ENCODE measurements at regions not wholly inside any gene's neighbourhood (a gene's known extent, or its start where the extent isn't known, plus 50 kb on each side); places are given as distances from the start of the nearest gene placed in this dataset.

DNA sequence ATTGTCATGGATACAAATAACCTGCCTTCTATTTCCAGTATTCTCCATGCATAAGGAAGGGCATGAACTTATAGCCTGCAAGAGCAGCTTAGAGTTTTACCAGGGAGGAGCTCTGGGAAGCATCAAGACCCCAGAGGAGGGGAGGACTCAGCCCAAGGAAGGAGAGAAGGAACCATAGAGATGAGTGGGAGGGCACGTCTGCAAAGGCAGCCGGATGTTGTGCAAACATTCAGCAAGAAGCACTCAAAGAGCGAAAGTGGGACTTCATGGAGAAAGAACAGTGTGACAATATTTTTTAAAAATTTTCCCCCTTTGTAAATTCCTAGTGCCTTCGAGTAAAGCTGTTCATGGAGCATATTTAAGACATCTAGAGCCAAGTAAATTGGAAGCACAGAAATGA is 270.1 kb upstream of the PTGER4 start:
- Histone ChIP-seq H3K4me1 (ENCODE audit: insufficient read depth, low read length) (no peaks in the 10 kb centered on the region), H3K4me3 (ENCODE audit: low read length) (no peak overlapping the region), H3K27me3 (ENCODE audit: insufficient read depth, low read length) (no peaks in the 10 kb centered on the region), H2AFZ (ENCODE audit: low read depth, low read length) (no peak overlapping the region), H3K36me3 (ENCODE audit: insufficient read depth, low read length) (no peaks in the 10 kb centered on the region), H3K9me3 (ENCODE audit: low read length) (no peaks in the 10 kb centered on the region)

DNA sequence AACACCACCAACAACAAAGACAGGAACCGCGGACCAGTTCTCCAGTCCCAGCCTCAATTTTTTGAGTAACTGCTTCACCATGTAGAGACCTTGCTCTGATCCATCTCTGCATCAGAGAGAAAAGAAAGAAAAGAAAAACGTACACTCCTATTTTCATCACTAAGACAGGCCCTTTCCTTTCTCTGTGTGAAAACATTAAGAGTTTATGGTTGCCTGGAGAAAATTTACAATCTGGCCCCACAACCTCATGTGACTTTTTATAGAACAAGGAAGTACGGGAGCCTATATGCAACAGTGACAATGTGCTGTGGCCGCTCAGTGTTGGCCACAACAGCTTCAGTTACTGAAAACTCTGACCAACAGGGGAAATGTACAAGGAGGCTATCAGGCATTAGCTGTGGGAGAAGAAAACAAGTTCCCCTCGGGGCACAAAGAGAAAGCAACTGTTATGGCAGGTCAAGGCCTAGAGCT is 272.9 kb upstream of the PTGER4 start:
- no peaks in the 10 kb centered on the region for H3K36me3 ChIP-seq (ENCODE audit: insufficient read depth, low read length)
- no peaks in the 10 kb centered on the region for H3K27me3 ChIP-seq (ENCODE audit: insufficient read depth, low read length)
- H3K4me3 ChIP-seq (ENCODE audit: low read length), result no peak overlapping the region
- no peaks in the 10 kb centered on the region for H3K4me1 ChIP-seq (ENCODE audit: insufficient read depth, low read length)
- H3K9me3 ChIP-seq (ENCODE audit: low read length), result no peaks in the 10 kb centered on the region
- no peak overlapping the region for H2AFZ ChIP-seq (ENCODE audit: low read depth, low read length)

DNA sequence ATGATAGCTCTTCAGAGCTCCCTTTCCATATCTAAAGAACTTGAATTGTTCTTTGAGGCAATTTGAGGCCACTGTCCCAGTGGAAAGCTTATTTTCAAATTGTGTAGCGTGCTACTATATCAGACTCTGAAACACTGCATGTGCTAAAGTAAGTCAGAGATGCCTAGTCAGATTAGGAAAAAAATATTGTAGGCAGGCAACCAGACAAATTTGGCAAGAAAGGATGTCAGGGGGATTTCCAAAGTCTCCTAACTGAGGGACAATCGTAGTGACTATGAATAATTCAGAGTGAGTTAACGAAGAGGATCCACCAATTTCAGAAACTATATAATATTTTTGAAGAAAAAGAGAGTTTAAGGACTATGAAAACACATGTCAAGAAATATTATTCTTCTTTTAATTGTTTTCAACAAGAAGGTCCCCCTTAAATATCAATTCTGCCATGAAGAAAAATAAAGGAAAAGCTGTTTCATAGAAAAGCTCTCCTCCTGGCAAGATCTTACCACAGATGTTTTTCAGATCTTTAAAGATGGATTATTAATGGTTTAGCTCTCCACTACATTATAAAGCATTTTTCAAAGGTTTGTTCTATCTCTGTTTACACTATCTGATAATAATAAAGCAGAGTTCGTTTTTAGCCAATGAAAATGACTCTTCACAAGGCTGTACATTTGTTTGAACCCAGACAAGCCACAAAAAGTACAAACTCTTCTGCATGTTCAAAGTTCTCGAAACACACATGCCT is 273.5 kb upstream of the PTGER4 start:
- Histone ChIP-seq H3K4me1 (ENCODE audit: insufficient read depth, low read length) (no peaks in the 10 kb centered on the region), H3K9me3 (ENCODE audit: low read length) (no peaks in the 10 kb centered on the region), H2AFZ (ENCODE audit: low read depth, low read length) (no peak overlapping the region), H3K27me3 (ENCODE audit: insufficient read depth, low read length) (no peaks in the 10 kb centered on the region), H3K36me3 (ENCODE audit: insufficient read depth, low read length) (no peaks in the 10 kb centered on the region), H3K4me3 (ENCODE audit: low read length) (no peak overlapping the region)

DNA sequence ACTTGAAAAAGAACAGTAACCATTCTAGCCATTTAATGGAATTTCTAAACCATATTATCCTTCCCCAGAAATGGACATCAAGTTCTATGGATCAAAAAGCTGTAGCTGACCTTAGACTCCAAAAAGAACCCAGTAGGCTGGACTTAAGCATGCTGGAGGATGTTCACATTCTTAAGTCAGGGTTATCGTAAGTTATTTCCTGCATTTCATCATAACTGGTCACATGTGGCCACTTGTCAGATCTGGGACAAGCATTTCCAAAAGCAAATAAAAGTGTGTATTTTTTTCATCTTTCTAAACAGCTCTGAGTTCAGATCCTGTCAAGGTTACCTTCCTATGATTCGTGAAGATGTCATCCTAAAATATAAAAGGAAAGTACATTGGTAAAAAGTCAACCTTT is 274.5 kb upstream of the PTGER4 start:
- Histone ChIP-seq H3K36me3 (ENCODE audit: insufficient read depth, low read length) (no peaks in the 10 kb centered on the region), H2AFZ (ENCODE audit: low read depth, low read length) (no peak overlapping the region), H3K9me3 (ENCODE audit: low read length) (no peaks in the 10 kb centered on the region), H3K27me3 (ENCODE audit: insufficient read depth, low read length) (no peaks in the 10 kb centered on the region), H3K4me3 (ENCODE audit: low read length) (no peak overlapping the region), H3K4me1 (ENCODE audit: insufficient read depth, low read length) (no peaks in the 10 kb centered on the region)

DNA sequence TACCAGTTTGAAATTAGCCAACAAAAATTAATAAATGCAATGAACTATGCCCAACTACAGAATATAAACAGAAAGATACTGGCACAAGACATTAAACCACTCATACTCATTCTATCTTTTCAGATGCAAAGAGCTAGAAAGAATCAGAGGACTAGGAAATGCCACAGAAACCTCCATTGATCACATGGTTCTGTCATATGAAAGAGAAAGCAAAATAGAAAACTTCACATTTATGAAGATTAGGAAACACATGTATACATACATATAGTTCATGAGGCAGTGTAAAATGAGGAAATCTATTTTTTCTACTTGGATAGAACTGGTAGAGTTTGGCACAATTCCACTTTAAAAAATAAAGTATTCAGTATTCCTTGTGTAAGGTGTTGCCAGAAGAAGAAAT is 275.1 kb upstream of the PTGER4 start:
- Histone ChIP-seq H3K9me3 (ENCODE audit: low read length) (no peaks in the 10 kb centered on the region), H3K27me3 (ENCODE audit: insufficient read depth, low read length) (no peaks in the 10 kb centered on the region), H3K4me3 (ENCODE audit: low read length) (no peak overlapping the region), H3K36me3 (ENCODE audit: insufficient read depth, low read length) (no peaks in the 10 kb centered on the region), H3K4me1 (ENCODE audit: insufficient read depth, low read length) (no peaks in the 10 kb centered on the region), H2AFZ (ENCODE audit: low read depth, low read length) (no peak overlapping the region)

DNA sequence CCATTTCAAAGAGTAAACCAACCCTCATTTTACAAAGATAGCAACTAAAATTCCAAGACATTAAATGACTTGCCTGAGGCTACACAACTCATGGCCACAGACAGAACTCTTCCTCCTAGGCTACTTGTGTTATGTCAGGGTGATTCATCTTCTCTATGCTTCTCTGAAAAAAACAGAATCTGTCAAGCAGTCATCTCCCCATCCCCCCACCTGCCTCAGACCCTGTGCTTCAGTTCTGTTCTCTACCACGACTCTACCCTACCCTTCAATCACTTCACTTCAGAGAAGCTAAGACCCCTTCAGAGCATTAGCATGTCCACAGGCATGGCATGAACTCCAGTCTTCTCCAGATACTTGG is 277.7 kb upstream of the PTGER4 start:
- H3K36me3 ChIP-seq (ENCODE audit: insufficient read depth, low read length), result no peaks in the 10 kb centered on the region
- H3K4me1 ChIP-seq (ENCODE audit: insufficient read depth, low read length), result no peaks in the 10 kb centered on the region
- no peak overlapping the region for H3K4me3 ChIP-seq (ENCODE audit: low read length)
- no peak overlapping the region for H2AFZ ChIP-seq (ENCODE audit: low read depth, low read length)
- no peaks in the 10 kb centered on the region for H3K9me3 ChIP-seq (ENCODE audit: low read length)
- H3K27me3 ChIP-seq (ENCODE audit: insufficient read depth, low read length), result no peaks in the 10 kb centered on the region

DNA sequence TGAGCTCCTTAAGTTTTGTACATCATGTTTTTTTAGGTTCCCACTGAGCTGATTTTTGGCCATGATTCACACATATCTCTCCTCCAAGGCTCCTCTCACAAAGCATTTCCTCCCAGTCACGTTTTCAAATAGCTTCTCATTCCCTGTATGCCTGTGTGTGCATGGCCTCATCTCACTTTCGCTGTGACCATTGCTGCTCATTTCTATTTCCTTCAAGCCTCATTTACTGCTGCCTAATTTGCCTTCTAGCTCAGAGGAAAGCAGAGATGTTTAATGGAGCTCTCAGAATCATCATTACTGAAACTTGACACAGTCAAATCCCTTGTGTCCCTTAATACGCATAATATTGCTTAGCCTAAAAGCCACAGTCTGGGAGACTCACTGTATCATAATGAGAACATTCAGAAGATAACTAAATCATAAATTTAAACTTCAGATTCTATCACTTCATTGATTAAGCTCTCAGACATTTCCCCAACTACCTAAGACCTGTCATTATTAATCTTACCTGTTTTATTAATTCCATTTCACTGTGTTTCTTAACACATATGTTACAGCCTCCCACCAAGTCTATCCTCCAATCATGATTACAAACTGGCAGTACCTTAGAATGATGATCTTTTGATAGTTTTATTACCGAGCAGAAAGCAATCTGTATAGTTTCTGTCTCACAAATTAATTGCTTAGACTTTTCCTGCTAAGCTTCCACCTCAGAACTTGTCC is 278.3 kb upstream of the PTGER4 start:
- Histone ChIP-seq H3K4me3 (ENCODE audit: low read length) (no peak overlapping the region), H3K27me3 (ENCODE audit: insufficient read depth, low read length) (no peaks in the 10 kb centered on the region), H3K36me3 (ENCODE audit: insufficient read depth, low read length) (no peaks in the 10 kb centered on the region), H2AFZ (ENCODE audit: low read depth, low read length) (no peak overlapping the region), H3K4me1 (ENCODE audit: insufficient read depth, low read length) (no peaks in the 10 kb centered on the region), H3K9me3 (ENCODE audit: low read length) (no peaks in the 10 kb centered on the region)

DNA sequence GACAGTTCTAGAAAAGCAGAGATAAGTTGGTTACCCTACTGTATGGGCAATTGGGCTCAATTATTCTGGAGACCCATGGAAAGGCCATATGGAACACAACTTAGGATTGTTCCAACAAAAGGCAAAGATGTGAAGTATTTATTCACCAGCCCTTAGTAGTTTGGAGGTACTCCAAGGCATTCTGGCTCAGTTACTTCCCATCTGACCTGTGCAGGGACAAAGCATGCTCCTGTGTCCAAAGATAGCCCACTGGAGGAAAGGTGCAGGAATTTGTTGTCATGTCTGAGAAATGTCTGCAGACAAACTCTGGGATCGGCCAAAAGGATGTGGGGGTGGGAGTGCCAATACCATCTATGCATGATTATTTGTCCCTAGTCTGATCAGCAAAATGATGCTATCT is 279.5 kb upstream of the PTGER4 start:
- H3K4me1 ChIP-seq (ENCODE audit: insufficient read depth, low read length), result no peaks in the 10 kb centered on the region
- H3K4me3 ChIP-seq (ENCODE audit: low read length), result no peak overlapping the region

DNA sequence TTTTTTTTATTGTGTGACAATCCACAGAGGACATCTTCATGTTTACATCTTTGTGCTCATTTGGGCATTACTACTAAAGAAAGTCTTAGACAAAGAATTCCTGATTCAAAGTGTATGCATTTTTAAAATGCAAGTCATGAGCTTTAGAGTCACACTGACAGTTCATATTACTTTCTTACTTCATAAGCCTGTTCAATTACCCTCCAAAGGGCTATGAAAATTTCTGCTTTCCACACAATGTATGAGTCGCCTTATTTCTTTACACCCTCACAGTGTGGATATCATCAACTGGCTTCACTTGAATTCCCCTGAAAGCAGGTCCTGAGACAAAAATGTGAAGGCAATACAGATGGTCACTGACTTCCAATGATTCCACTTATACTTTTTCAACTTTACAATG is 280.4 kb upstream of the PTGER4 start:
- H3K4me1 ChIP-seq (ENCODE audit: insufficient read depth, low read length), result no peaks in the 10 kb centered on the region
- no peak overlapping the region for H3K4me3 ChIP-seq (ENCODE audit: low read length)
- no peak overlapping the region for H2AFZ ChIP-seq (ENCODE audit: low read depth, low read length)
- H3K36me3 ChIP-seq (ENCODE audit: insufficient read depth, low read length), result no peaks in the 10 kb centered on the region
- H3K27me3 ChIP-seq (ENCODE audit: insufficient read depth, low read length), result no peaks in the 10 kb centered on the region
- H3K9me3 ChIP-seq (ENCODE audit: low read length), result no peaks in the 10 kb centered on the region

More for the DNA sequence above, 279.5 kb upstream of the PTGER4 start:
- Histone ChIP-seq H2AFZ (ENCODE audit: low read depth, low read length) (no peak overlapping the region), H3K9me3 (ENCODE audit: low read length) (no peaks in the 10 kb centered on the region), H3K36me3 (ENCODE audit: insufficient read depth, low read length) (no peaks in the 10 kb centered on the region), H3K27me3 (ENCODE audit: insufficient read depth, low read length) (no peaks in the 10 kb centered on the region)

DNA sequence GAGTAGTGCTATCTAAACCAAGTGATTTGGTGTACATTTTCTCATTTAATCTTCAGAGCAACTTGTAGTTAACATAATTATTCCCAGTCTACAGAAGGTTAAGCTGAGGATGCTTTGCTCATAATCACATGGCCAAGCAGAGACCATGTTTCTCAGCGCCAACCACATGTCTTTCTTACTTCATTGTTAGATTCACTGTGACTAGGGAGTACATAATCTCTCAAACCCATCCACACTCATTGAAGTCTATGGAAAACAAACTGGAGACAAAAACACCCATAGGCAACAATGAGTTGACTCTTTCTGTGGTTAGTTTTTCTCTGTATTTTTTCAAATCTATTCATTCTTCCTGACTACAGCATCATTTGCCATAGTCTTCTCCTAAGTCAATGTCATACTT is 281.7 kb upstream of the PTGER4 start:
- Histone ChIP-seq H3K9me3 (ENCODE audit: low read length) (no peaks in the 10 kb centered on the region), H3K4me1 (ENCODE audit: insufficient read depth, low read length) (no peaks in the 10 kb centered on the region), H3K4me3 (ENCODE audit: low read length) (no peak overlapping the region), H3K36me3 (ENCODE audit: insufficient read depth, low read length) (no peaks in the 10 kb centered on the region), H3K27me3 (ENCODE audit: insufficient read depth, low read length) (no peaks in the 10 kb centered on the region), H2AFZ (ENCODE audit: low read depth, low read length) (no peak overlapping the region)

DNA sequence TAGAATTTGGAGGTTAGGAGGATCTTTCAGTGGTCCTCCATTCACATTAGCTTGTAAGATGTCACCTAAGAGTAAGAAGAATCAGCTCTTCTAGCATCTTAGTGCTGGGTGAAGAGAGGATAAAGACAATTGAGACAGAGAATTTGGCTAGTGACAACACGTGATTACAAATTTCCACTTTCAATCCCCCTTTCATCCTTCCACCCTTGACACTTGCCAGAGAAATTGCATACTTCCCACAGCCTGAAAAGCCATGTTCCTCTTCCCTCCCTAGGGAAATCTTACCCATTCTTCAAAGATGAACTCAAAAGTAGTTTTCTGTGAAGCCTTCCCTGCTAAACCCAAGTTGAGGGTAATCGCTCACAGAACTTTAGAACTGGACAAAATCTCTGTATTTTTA is 282.6 kb upstream of the PTGER4 start:
- H3K36me3 ChIP-seq (ENCODE audit: insufficient read depth, low read length), result no peaks in the 10 kb centered on the region
- H3K27me3 ChIP-seq (ENCODE audit: insufficient read depth, low read length), result no peaks in the 10 kb centered on the region
- H2AFZ ChIP-seq (ENCODE audit: low read depth, low read length), result no peak overlapping the region
- H3K9me3 ChIP-seq (ENCODE audit: low read length), result no peaks in the 10 kb centered on the region
- H3K4me3 ChIP-seq (ENCODE audit: low read length), result no peak overlapping the region
- no peaks in the 10 kb centered on the region for H3K4me1 ChIP-seq (ENCODE audit: insufficient read depth, low read length)

DNA sequence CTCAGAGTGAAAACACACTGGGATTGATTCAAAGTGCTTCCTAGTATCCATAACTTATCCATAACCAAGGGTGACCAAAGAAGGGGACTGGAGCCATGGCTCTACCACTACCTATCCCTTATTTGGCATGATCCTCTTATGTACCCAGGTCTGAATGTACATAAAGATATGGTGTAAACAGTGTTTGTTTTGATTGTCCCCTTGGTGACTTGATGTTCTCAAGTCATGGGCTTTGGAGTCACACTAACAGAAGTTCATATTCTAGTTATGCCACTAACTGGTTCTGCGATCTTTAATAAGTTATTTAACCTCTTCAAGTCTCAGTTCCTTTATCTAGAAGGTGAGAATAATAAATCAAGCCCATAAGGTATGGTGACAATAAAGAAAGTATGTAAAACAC is 283.4 kb upstream of the PTGER4 start:
- Histone ChIP-seq H3K9me3 (ENCODE audit: low read length) (no peaks in the 10 kb centered on the region), H3K4me1 (ENCODE audit: insufficient read depth, low read length) (no peaks in the 10 kb centered on the region), H3K36me3 (ENCODE audit: insufficient read depth, low read length) (no peaks in the 10 kb centered on the region), H2AFZ (ENCODE audit: low read depth, low read length) (no peak overlapping the region), H3K4me3 (ENCODE audit: low read length) (no peak overlapping the region), H3K27me3 (ENCODE audit: insufficient read depth, low read length) (no peaks in the 10 kb centered on the region)

DNA sequence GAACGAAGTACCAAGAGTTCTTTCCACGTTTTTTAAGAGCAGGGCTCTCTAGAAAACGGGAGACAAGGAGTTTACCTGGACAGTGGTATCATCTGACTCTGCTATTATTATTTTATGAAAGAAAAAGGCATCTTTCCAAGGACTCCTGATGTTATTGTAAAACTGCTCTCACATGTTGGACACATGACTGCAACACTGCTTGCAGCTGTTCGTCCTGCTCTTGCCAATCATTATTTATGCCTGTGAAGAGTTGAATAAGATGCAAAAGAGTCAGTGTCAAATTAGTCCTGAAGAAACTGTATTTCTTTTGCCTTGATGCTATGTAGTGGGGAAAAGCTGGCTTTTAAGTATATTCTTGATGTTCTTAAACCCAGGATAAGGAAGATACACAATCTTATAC is 284.5 kb upstream of the PTGER4 start:
- no peaks in the 10 kb centered on the region for H3K9me3 ChIP-seq (ENCODE audit: low read length)
- H3K36me3 ChIP-seq (ENCODE audit: insufficient read depth, low read length), result no peaks in the 10 kb centered on the region
- H3K27me3 ChIP-seq (ENCODE audit: insufficient read depth, low read length), result no peaks in the 10 kb centered on the region
- no peaks in the 10 kb centered on the region for H3K4me1 ChIP-seq (ENCODE audit: insufficient read depth, low read length)
- H2AFZ ChIP-seq (ENCODE audit: low read depth, low read length), result no peak overlapping the region
- H3K4me3 ChIP-seq (ENCODE audit: low read length), result no peak overlapping the region

DNA sequence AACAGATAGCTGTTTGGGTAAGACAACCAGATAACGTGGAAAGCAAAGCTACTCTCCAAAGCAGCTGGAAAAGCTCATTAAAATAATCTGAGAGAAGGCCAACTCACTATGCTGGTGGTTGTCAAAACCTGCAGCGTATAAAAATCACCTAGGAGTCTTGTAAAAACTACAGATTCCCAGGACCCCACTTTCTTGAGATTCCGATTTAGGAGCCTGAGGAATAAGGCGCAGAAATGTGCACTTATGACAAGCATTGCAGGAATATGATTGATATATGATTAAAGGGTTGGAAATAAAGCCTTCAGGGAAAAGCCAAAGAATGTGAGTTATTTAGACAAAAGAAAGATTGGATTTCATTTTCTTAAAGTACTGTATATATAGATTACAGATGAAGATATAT is 285.0 kb upstream of the PTGER4 start:
- Histone ChIP-seq H3K36me3 (ENCODE audit: insufficient read depth, low read length) (no peaks in the 10 kb centered on the region), H3K4me3 (ENCODE audit: low read length) (no peak overlapping the region), H3K9me3 (ENCODE audit: low read length) (no peaks in the 10 kb centered on the region), H2AFZ (ENCODE audit: low read depth, low read length) (no peak overlapping the region), H3K4me1 (ENCODE audit: insufficient read depth, low read length) (no peaks in the 10 kb centered on the region), H3K27me3 (ENCODE audit: insufficient read depth, low read length) (no peaks in the 10 kb centered on the region)
